Tibial nerve (tissue), 4 donors: ENCODE measurements at regions not wholly inside any gene's neighbourhood (a gene's known extent, or its start where the extent isn't known, plus 50 kb on each side); places are given as distances from the start of the nearest gene placed in this dataset.

Experiments
- DNase-seq, 2 donors: peaks; one replicate each; pipeline ENCODE4 v3.0.0-alpha.2; 2019; ENCODE audit warnings: low spot score in 2 of 2
- H3K27ac ChIP-seq, 4 donors: fragments of 200-600 bp; sonication (generic) in 3 of 4; one replicate each; pipeline ENCODE4 v1.5.1; 2017 to 2019; ENCODE audit warnings: mild to moderate bottlenecking in 1 of 4
- H3K27me3 ChIP-seq, 2 donors: fragments of 200-600 bp; sonication (generic) in 1 of 2; one replicate each; pipeline versions ENCODE4 v1.5.1 to v1.6.0; 2017 to 2019
- H3K36me3 ChIP-seq, 3 donors: fragments of 200-600 bp; sonication (generic); one replicate each; pipeline ENCODE4 v1.5.1; 2018 to 2019
- H3K4me1 ChIP-seq, 4 donors: fragments of 200-600 bp; sonication (generic) in 3 of 4; one replicate each; pipeline ENCODE4 v1.5.1; 2017 to 2019
- H3K4me3 ChIP-seq, 4 donors: fragments of 200-600 bp; sonication (generic) in 3 of 4; one replicate each; pipeline ENCODE4 v1.5.1; 2017 to 2019; ENCODE audit warnings: mild to moderate bottlenecking in 1 of 4, moderate library complexity in 1 of 4
- H3K9me3 ChIP-seq, 4 donors: fragments of 200-600 bp; sonication (generic) in 3 of 4; one replicate each; pipeline ENCODE4 v1.5.1; 2017 to 2019
- CTCF ChIP-seq, 5 experiments: fragments of 200-600 bp in 3 of 5; fragments of 450-650 bp in 2 of 5; sonication (generic) in 3 of 5; IDR thresholded peaks; one replicate each; pipeline ENCODE4 v1.5.1; 2016 to 2019; ENCODE audit warnings: antibody characterized with exemption in 5 of 5, mild to moderate bottlenecking in 3 of 5, moderate library complexity in 2 of 5
- EP300 ChIP-seq, 2 donors: sonication (generic); formaldehyde crosslinking; IDR thresholded peaks; one replicate each; pipeline ENCODE4 v1.6.1; 2017; ENCODE audit warnings: antibody characterized with exemption in 2 of 2, mild to moderate bottlenecking in 1 of 2
- POLR2A ChIP-seq, 2 donors: fragments of 450-650 bp; IDR thresholded peaks; one replicate each; pipeline ENCODE4 v1.6.1; 2017; ENCODE audit warnings: antibody characterized with exemption in 2 of 2, mild to moderate bottlenecking in 2 of 2, moderate library complexity in 2 of 2
- WGBS, 2 donors: methylation state at CpG; one replicate each; pipeline ENCODE4 v1.1.5; 2018; 5-methylcytosine and 5-hydroxymethylcytosine counted together

DNA sequence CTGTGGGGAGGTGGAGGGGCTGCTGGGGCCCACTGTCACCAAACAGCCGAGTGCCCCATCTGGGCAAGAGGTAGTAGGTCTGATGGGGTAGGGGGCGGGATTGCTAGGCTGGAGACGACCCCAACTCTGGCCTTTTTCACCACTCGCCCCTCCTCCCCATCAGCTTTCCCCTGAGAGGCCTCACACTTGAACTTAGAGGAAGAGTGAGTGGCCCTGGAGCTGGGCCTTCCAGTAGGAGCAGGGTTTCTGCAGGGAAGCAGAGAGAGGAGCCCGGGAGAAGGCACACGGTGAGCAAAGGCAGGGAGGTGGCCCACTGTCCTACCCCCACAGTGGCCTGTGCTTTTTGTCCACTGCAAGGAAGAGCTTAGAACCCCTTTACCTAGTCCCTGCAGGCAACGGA is 111.9 kb upstream of the WNT4 start:
- no peak for TF ChIP-seq EP300 (IDR thresholded peaks at IDR 0.05)
- TF ChIP-seq CTCF (IDR thresholded peaks at IDR 0.05) = no peak
- no peak for TF ChIP-seq POLR2A (IDR thresholded peaks at IDR 0.05)
- Histone ChIP-seq H3K27ac (no peak overlapping the region), H3K4me1 (peaks cover 0 to 12% (median 2%) of the 10 kb centered on the region in 4 donors), H3K36me3 (no peaks in the 10 kb centered on the region), H3K9me3 (no peaks in the 10 kb centered on the region), H3K4me3 (no peak overlapping the region), H3K27me3 (peaks cover 0 to 51% of the 10 kb centered on the region in 2 donors)
- DNase-seq = no peak
- 62 to 64% methylated on average over 7 of the region's 7 CpGs for WGBS, 2 donors

- H3K4me3 ChIP-seq = no peak overlapping the region
- peaks cover 0 to 12% (median 2%) of the 10 kb centered on the region in 4 donors for H3K4me1 ChIP-seq
- peaks cover 0 to 45% of the 10 kb centered on the region in 2 donors for H3K27me3 ChIP-seq
- H3K36me3 ChIP-seq = no peaks in the 10 kb centered on the region
- no peak for DNase-seq
- TF ChIP-seq EP300 (IDR thresholded peaks at IDR 0.05) = no peak
- no peak for TF ChIP-seq CTCF (IDR thresholded peaks at IDR 0.05)
- TF ChIP-seq POLR2A (IDR thresholded peaks at IDR 0.05) = no peak
- no peaks in the 10 kb centered on the region for H3K9me3 ChIP-seq
- 73 to 81% methylated on average over 11 of the region's 11 CpGs for whole genome bisulfite sequencing, 2 donors
- no peak overlapping the region for H3K27ac ChIP-seq
Measured at GRCh38 chr1:22255341-22256212, 112.7 kb upstream of the WNT4 start.

- peaks cover 0 to 44% of the 10 kb centered on the region in 2 donors for H3K27me3 ChIP-seq
- 81 to 83% methylated on average over 3 of the region's 3 CpGs for WGBS, 2 donors
- TF ChIP-seq EP300 (IDR thresholded peaks at IDR 0.05) = no peak
- TF ChIP-seq CTCF (IDR thresholded peaks at IDR 0.05) = no peak
- no peak for TF ChIP-seq POLR2A (IDR thresholded peaks at IDR 0.05)
- H3K27ac ChIP-seq = no peak overlapping the region
- H3K36me3 ChIP-seq = no peaks in the 10 kb centered on the region
- no peak for DNase-seq
- H3K4me3 ChIP-seq = no peak overlapping the region
- no peaks in the 10 kb centered on the region for H3K9me3 ChIP-seq
- H3K4me1 ChIP-seq = peaks cover 0 to 12% (median 2%) of the 10 kb centered on the region in 4 donors
Measured at GRCh38 chr1:22256213-22256512, 113.3 kb upstream of the WNT4 start.

GRCh38 chr1:22257290-22258275 is 114.7 kb upstream of the WNT4 start:
- WGBS, 2 donors = 75 to 78% methylated on average over 32 of the region's 32 CpGs
- H3K27ac ChIP-seq = no peak overlapping the region
- TF ChIP-seq EP300 (IDR thresholded peaks at IDR 0.05) = no peak
- TF ChIP-seq CTCF (IDR thresholded peaks at IDR 0.05) = no peak
- TF ChIP-seq POLR2A (IDR thresholded peaks at IDR 0.05) = no peak
- DNase-seq = no peak
- peaks cover 0 to 12% (median 2%) of the 10 kb centered on the region in 4 donors for H3K4me1 ChIP-seq
- H3K4me3 ChIP-seq = no peak overlapping the region
- no peaks in the 10 kb centered on the region for H3K36me3 ChIP-seq
- no peaks in the 10 kb centered on the region for H3K9me3 ChIP-seq
- peaks cover 0 to 48% of the 10 kb centered on the region in 2 donors for H3K27me3 ChIP-seq
